ENCODE measurements at regions not wholly inside any gene's neighbourhood (a gene's known extent, or its start where the extent isn't known, plus 50 kb on each side); places are given as distances from the start of the nearest gene placed in this dataset.

GRCh38 chr3:40765884-40766283, 241.1 kb downstream of the ZNF621 start:
- Histone ChIP-seq H3K9ac (ENCODE audit: low read length) (no peak overlapping the region), H3K4me1 (ENCODE audit: control insufficient read depth, insufficient read depth, low read length) (no peaks in the 10 kb centered on the region), H3K4me3 (ENCODE audit: low read length) (no peak overlapping the region), H3K27me3 (ENCODE audit: control insufficient read depth, insufficient read depth, low read length) (no peaks in the 10 kb centered on the region), H3K36me3 (ENCODE audit: control insufficient read depth, insufficient read depth, low read length) (no peaks in the 10 kb centered on the region), H3K9me3 (ENCODE audit: control insufficient read depth, low read length) (no peaks in the 10 kb centered on the region)

GRCh38 chr3:40766396-40766795, 241.6 kb downstream of the ZNF621 start:
- Histone ChIP-seq H3K36me3 (ENCODE audit: control insufficient read depth, insufficient read depth, low read length) (no peaks in the 10 kb centered on the region), H3K27me3 (ENCODE audit: control insufficient read depth, insufficient read depth, low read length) (no peaks in the 10 kb centered on the region), H3K4me1 (ENCODE audit: control insufficient read depth, insufficient read depth, low read length) (no peaks in the 10 kb centered on the region), H3K9ac (ENCODE audit: low read length) (no peak overlapping the region), H3K4me3 (ENCODE audit: low read length) (no peak overlapping the region), H3K9me3 (ENCODE audit: control insufficient read depth, low read length) (no peaks in the 10 kb centered on the region)

GRCh38 chr3:40768046-40768445, 243.3 kb downstream of the ZNF621 start:
- Histone ChIP-seq H3K4me1 (ENCODE audit: control insufficient read depth, insufficient read depth, low read length) (no peaks in the 10 kb centered on the region), H3K4me3 (ENCODE audit: low read length) (no peak overlapping the region), H3K9ac (ENCODE audit: low read length) (no peak overlapping the region), H3K9me3 (ENCODE audit: control insufficient read depth, low read length) (no peaks in the 10 kb centered on the region), H3K27me3 (ENCODE audit: control insufficient read depth, insufficient read depth, low read length) (no peaks in the 10 kb centered on the region), H3K36me3 (ENCODE audit: control insufficient read depth, insufficient read depth, low read length) (no peaks in the 10 kb centered on the region)

GRCh38 chr3:40768536-40768935, 243.8 kb downstream of the ZNF621 start:
- no peaks in the 10 kb centered on the region for H3K4me1 ChIP-seq (ENCODE audit: control insufficient read depth, insufficient read depth, low read length)
- H3K9me3 ChIP-seq (ENCODE audit: control insufficient read depth, low read length): no peaks in the 10 kb centered on the region
- no peak overlapping the region for H3K4me3 ChIP-seq (ENCODE audit: low read length)
- no peak overlapping the region for H3K9ac ChIP-seq (ENCODE audit: low read length)
- no peaks in the 10 kb centered on the region for H3K27me3 ChIP-seq (ENCODE audit: control insufficient read depth, insufficient read depth, low read length)
- H3K36me3 ChIP-seq (ENCODE audit: control insufficient read depth, insufficient read depth, low read length): no peaks in the 10 kb centered on the region

GRCh38 chr3:40770061-40770460, 245.3 kb downstream of the ZNF621 start:
- H3K9ac ChIP-seq (ENCODE audit: low read length): no peak overlapping the region
- H3K4me3 ChIP-seq (ENCODE audit: low read length): no peak overlapping the region
- no peaks in the 10 kb centered on the region for H3K36me3 ChIP-seq (ENCODE audit: control insufficient read depth, insufficient read depth, low read length)

GRCh38 chr3:40771112-40771511, 246.4 kb downstream of the ZNF621 start:
- Histone ChIP-seq H3K4me3 (ENCODE audit: low read length) (no peak overlapping the region), H3K9ac (ENCODE audit: low read length) (no peak overlapping the region), H3K4me1 (ENCODE audit: control insufficient read depth, insufficient read depth, low read length) (no peaks in the 10 kb centered on the region), H3K9me3 (ENCODE audit: control insufficient read depth, low read length) (no peaks in the 10 kb centered on the region), H3K27me3 (ENCODE audit: control insufficient read depth, insufficient read depth, low read length) (no peaks in the 10 kb centered on the region), H3K36me3 (ENCODE audit: control insufficient read depth, insufficient read depth, low read length) (no peaks in the 10 kb centered on the region)

More at GRCh38 chr3:40770061-40770460, 245.3 kb downstream of the ZNF621 start:
- H3K9me3 ChIP-seq (ENCODE audit: control insufficient read depth, low read length): no peaks in the 10 kb centered on the region
- H3K4me1 ChIP-seq (ENCODE audit: control insufficient read depth, insufficient read depth, low read length): no peaks in the 10 kb centered on the region
- H3K27me3 ChIP-seq (ENCODE audit: control insufficient read depth, insufficient read depth, low read length): no peaks in the 10 kb centered on the region

- Histone ChIP-seq H3K36me3 (ENCODE audit: control insufficient read depth, insufficient read depth, low read length) (no peaks in the 10 kb centered on the region), H3K9ac (ENCODE audit: low read length) (no peak overlapping the region), H3K4me1 (ENCODE audit: control insufficient read depth, insufficient read depth, low read length) (peaks cover 10% of the 10 kb centered on the region), H3K9me3 (ENCODE audit: control insufficient read depth, low read length) (no peaks in the 10 kb centered on the region), H3K4me3 (ENCODE audit: low read length) (no peak overlapping the region), H3K27me3 (ENCODE audit: control insufficient read depth, insufficient read depth, low read length) (no peaks in the 10 kb centered on the region)
Measured at GRCh38 chr3:40779039-40779438, 254.3 kb downstream of the ZNF621 start.

GRCh38 chr3:40780291-40780924, 255.6 kb downstream of the ZNF621 start:
- Histone ChIP-seq H3K4me1 (ENCODE audit: control insufficient read depth, insufficient read depth, low read length) (peaks cover 10% of the 10 kb centered on the region), H3K4me3 (ENCODE audit: low read length) (no peak overlapping the region), H3K36me3 (ENCODE audit: control insufficient read depth, insufficient read depth, low read length) (no peaks in the 10 kb centered on the region), H3K9ac (ENCODE audit: low read length) (peak overlapping the region; percentile 17), H3K9me3 (ENCODE audit: control insufficient read depth, low read length) (no peaks in the 10 kb centered on the region), H3K27me3 (ENCODE audit: control insufficient read depth, insufficient read depth, low read length) (no peaks in the 10 kb centered on the region)

GRCh38 chr3:40780925-40781406, 256.2 kb downstream of the ZNF621 start:
- Histone ChIP-seq H3K9me3 (ENCODE audit: control insufficient read depth, low read length) (no peaks in the 10 kb centered on the region), H3K27me3 (ENCODE audit: control insufficient read depth, insufficient read depth, low read length) (no peaks in the 10 kb centered on the region), H3K9ac (ENCODE audit: low read length) (peak overlapping the region; percentile 17), H3K36me3 (ENCODE audit: control insufficient read depth, insufficient read depth, low read length) (no peaks in the 10 kb centered on the region), H3K4me3 (ENCODE audit: low read length) (no peak overlapping the region), H3K4me1 (ENCODE audit: control insufficient read depth, insufficient read depth, low read length) (peaks cover 10% of the 10 kb centered on the region)

GRCh38 chr3:40782111-40782721, 257.5 kb downstream of the ZNF621 start:
- no peak overlapping the region for H3K9ac ChIP-seq (ENCODE audit: low read length)
- no peaks in the 10 kb centered on the region for H3K9me3 ChIP-seq (ENCODE audit: control insufficient read depth, low read length)
- no peaks in the 10 kb centered on the region for H3K27me3 ChIP-seq (ENCODE audit: control insufficient read depth, insufficient read depth, low read length)
- no peak overlapping the region for H3K4me3 ChIP-seq (ENCODE audit: low read length)
- H3K4me1 ChIP-seq (ENCODE audit: control insufficient read depth, insufficient read depth, low read length): peaks cover 10% of the 10 kb centered on the region
- H3K36me3 ChIP-seq (ENCODE audit: control insufficient read depth, insufficient read depth, low read length): no peaks in the 10 kb centered on the region

GRCh38 chr3:40790746-40791145, 266.0 kb downstream of the ZNF621 start:
- Histone ChIP-seq H3K9ac (ENCODE audit: low read length) (no peak overlapping the region), H3K27me3 (ENCODE audit: control insufficient read depth, insufficient read depth, low read length) (no peaks in the 10 kb centered on the region), H3K4me1 (ENCODE audit: control insufficient read depth, insufficient read depth, low read length) (no peaks in the 10 kb centered on the region), H3K4me3 (ENCODE audit: low read length) (no peak overlapping the region), H3K36me3 (ENCODE audit: control insufficient read depth, insufficient read depth, low read length) (no peaks in the 10 kb centered on the region), H3K9me3 (ENCODE audit: control insufficient read depth, low read length) (no peaks in the 10 kb centered on the region)

- no peaks in the 10 kb centered on the region for H3K4me1 ChIP-seq (ENCODE audit: control insufficient read depth, insufficient read depth, low read length)
- no peak overlapping the region for H3K4me3 ChIP-seq (ENCODE audit: low read length)
- no peak overlapping the region for H3K9ac ChIP-seq (ENCODE audit: low read length)
- H3K36me3 ChIP-seq (ENCODE audit: control insufficient read depth, insufficient read depth, low read length): no peaks in the 10 kb centered on the region
- H3K27me3 ChIP-seq (ENCODE audit: control insufficient read depth, insufficient read depth, low read length): no peaks in the 10 kb centered on the region
- H3K9me3 ChIP-seq (ENCODE audit: control insufficient read depth, low read length): no peaks in the 10 kb centered on the region
Measured at GRCh38 chr3:40793730-40794129, 269.0 kb downstream of the ZNF621 start.

Data from mucosa of stomach (tissue), 1 donor.